ENCODE measurements at regions not wholly inside any gene's neighbourhood (a gene's known extent, or its start where the extent isn't known, plus 50 kb on each side); places are given as distances from the start of the nearest gene placed in this dataset.

- ATAC-seq, result no peak
These were observed 164.5 kb downstream of the TDRD15 start for GRCh38 chr2:21288299-21288698.

GRCh38 chr2:21288739-21289520 is 165.2 kb downstream of the TDRD15 start:
- ATAC-seq, result no peak

- ATAC-seq, result no peak
These were observed 165.8 kb downstream of the TDRD15 start for GRCh38 chr2:21289551-21289950.

GRCh38 chr2:21289989-21290388 is 166.2 kb downstream of the TDRD15 start:
- ATAC-seq, result no peak

- ATAC-seq, result no peak
These were observed 167.7 kb downstream of the TDRD15 start for GRCh38 chr2:21291426-21291825.

GRCh38 chr2:21294446-21294845 is 170.7 kb downstream of the TDRD15 start:
- no peak for ATAC-seq

- ATAC-seq, result no peak
These were observed 175.6 kb downstream of the TDRD15 start for GRCh38 chr2:21299411-21299810.

GRCh38 chr2:21301871-21302455 is 178.2 kb downstream of the TDRD15 start:
- ATAC-seq, result no peak

GRCh38 chr2:21303876-21304275 is 180.1 kb downstream of the TDRD15 start:
- no peak for ATAC-seq

- no peak for ATAC-seq
These were observed 181.8 kb downstream of the TDRD15 start for GRCh38 chr2:21305581-21305980.

GRCh38 chr2:21306235-21306634 is 182.5 kb downstream of the TDRD15 start:
- no peak for ATAC-seq

- ATAC-seq, result no peak
These were observed 183.3 kb downstream of the TDRD15 start for GRCh38 chr2:21307037-21307436.

GRCh38 chr2:21310493-21310892 is 186.7 kb downstream of the TDRD15 start:
- no peak for ATAC-seq

- ATAC-seq, result no peak
These were observed 190.6 kb downstream of the TDRD15 start for GRCh38 chr2:21314322-21314835.

- ATAC-seq, result no peak
These were observed 193.4 kb downstream of the TDRD15 start for GRCh38 chr2:21317131-21317530.

GRCh38 chr2:21318263-21318662 is 194.5 kb downstream of the TDRD15 start:
- ATAC-seq, result no peak

GRCh38 chr2:21326152-21326551 is 202.4 kb downstream of the TDRD15 start:
- no peak for ATAC-seq

- no peak for ATAC-seq
These were observed 204.4 kb downstream of the TDRD15 start for GRCh38 chr2:21328177-21328576.

GRCh38 chr2:21330786-21331391 is 207.1 kb downstream of the TDRD15 start:
- ATAC-seq, result no peak

GRCh38 chr2:21331625-21332370 is 208.0 kb downstream of the TDRD15 start:
- no peak for ATAC-seq

- ATAC-seq, result no peak
These were observed 209.3 kb downstream of the TDRD15 start for GRCh38 chr2:21332993-21333625.

GRCh38 chr2:21333684-21334083 is 209.9 kb downstream of the TDRD15 start:
- no peak for ATAC-seq

GRCh38 chr2:21346984-21347383 is 223.2 kb downstream of the TDRD15 start:
- no peak for ATAC-seq

Measured in activated CD4-positive, CD25-positive, alpha-beta regulatory T cell treated with anti-CD3 and anti-CD28 coated beads, Interleukin-2, amount 50 U/mL, for 24 hours (primary cell).